ENCODE measurements at regions not wholly inside any gene's neighbourhood (a gene's known extent, or its start where the extent isn't known, plus 50 kb on each side); places are given as distances from the start of the nearest gene placed in this dataset.

- Histone ChIP-seq H3K9me3 (no peaks in the 10 kb centered on the region), H3K4me3 (ENCODE audit: low read depth in 1 of 2, low read length in 1 of 2) (no peak overlapping the region)
Observed at GRCh38 chr13:99854366-99854765, 117.2 kb downstream of the ZIC5 start.

GRCh38 chr13:99847318-99847750 lies 124.2 kb downstream of the ZIC5 start:
- H3K27me3 ChIP-seq, result no peaks in the 10 kb centered on the region
- no peaks in the 10 kb centered on the region for H3K4me1 ChIP-seq (ENCODE audit: control insufficient read depth in 1 of 2, insufficient read depth in 1 of 2, low read depth in 1 of 2, low read length in 1 of 2)
- no peaks in the 10 kb centered on the region for H3K9me3 ChIP-seq
- H3K36me3 ChIP-seq, result no peaks in the 10 kb centered on the region
- no peak for TF ChIP-seq CTCF (IDR thresholded peaks at IDR 0.05)
- H3K27ac ChIP-seq, result no peak overlapping the region
- H3K4me3 ChIP-seq (ENCODE audit: low read depth in 1 of 2, low read length in 1 of 2), result no peak overlapping the region

More at GRCh38 chr13:99854366-99854765, 117.2 kb downstream of the ZIC5 start:
- no peaks in the 10 kb centered on the region for H3K27me3 ChIP-seq
- TF ChIP-seq CTCF (IDR thresholded peaks at IDR 0.05), result no peak
- H3K4me1 ChIP-seq (ENCODE audit: control insufficient read depth in 1 of 2, insufficient read depth in 1 of 2, low read depth in 1 of 2, low read length in 1 of 2), result no peaks in the 10 kb centered on the region
- H3K36me3 ChIP-seq, result no peaks in the 10 kb centered on the region
- no peak overlapping the region for H3K27ac ChIP-seq

- H3K4me3 ChIP-seq (ENCODE audit: low read depth in 1 of 2, low read length in 1 of 2), result no peak overlapping the region
- H3K4me1 ChIP-seq (ENCODE audit: control insufficient read depth in 1 of 2, insufficient read depth in 1 of 2, low read depth in 1 of 2, low read length in 1 of 2), result no peaks in the 10 kb centered on the region
- no peak overlapping the region for H3K27ac ChIP-seq
- no peak for TF ChIP-seq CTCF (IDR thresholded peaks at IDR 0.05)
- no peaks in the 10 kb centered on the region for H3K9me3 ChIP-seq
- H3K27me3 ChIP-seq, result no peaks in the 10 kb centered on the region
- H3K36me3 ChIP-seq, result no peaks in the 10 kb centered on the region
Observed at GRCh38 chr13:99845161-99845874, 126.2 kb downstream of the ZIC5 start.

- no peak for TF ChIP-seq CTCF (IDR thresholded peaks at IDR 0.05)
- no peaks in the 10 kb centered on the region for H3K4me1 ChIP-seq (ENCODE audit: control insufficient read depth in 1 of 2, insufficient read depth in 1 of 2, low read depth in 1 of 2, low read length in 1 of 2)
- no peak overlapping the region for H3K27ac ChIP-seq
- no peaks in the 10 kb centered on the region for H3K36me3 ChIP-seq
- no peak overlapping the region for H3K4me3 ChIP-seq (ENCODE audit: low read depth in 1 of 2, low read length in 1 of 2)
- no peaks in the 10 kb centered on the region for H3K9me3 ChIP-seq
- no peaks in the 10 kb centered on the region for H3K27me3 ChIP-seq
Observed at GRCh38 chr13:99844421-99844820, 127.1 kb downstream of the ZIC5 start.

GRCh38 chr13:99843872-99844271 lies 127.7 kb downstream of the ZIC5 start:
- no peaks in the 10 kb centered on the region for H3K4me1 ChIP-seq (ENCODE audit: control insufficient read depth in 1 of 2, insufficient read depth in 1 of 2, low read depth in 1 of 2, low read length in 1 of 2)
- no peaks in the 10 kb centered on the region for H3K36me3 ChIP-seq
- H3K27me3 ChIP-seq, result no peaks in the 10 kb centered on the region
- no peaks in the 10 kb centered on the region for H3K9me3 ChIP-seq
- no peak overlapping the region for H3K4me3 ChIP-seq (ENCODE audit: low read depth in 1 of 2, low read length in 1 of 2)
- H3K27ac ChIP-seq, result no peak overlapping the region
- no peak for TF ChIP-seq CTCF (IDR thresholded peaks at IDR 0.05)

All from neutrophil (primary cell).